ENCODE measurements at regions not wholly inside any gene's neighbourhood (a gene's known extent, or its start where the extent isn't known, plus 50 kb on each side); places are given as distances from the start of the nearest gene placed in this dataset.
"Not testable (repeated sequence)": the region's sequence is repeated elsewhere in the genome, so short reads cannot be mapped to it uniquely, and the experiment has no call there.

GRCh38 chr6:80793411-80793810, 686.9 kb downstream of the BCKDHB start:
- DNase-seq (ENCODE audit: low read depth), result no peak
- Histone ChIP-seq H3K4me3 (ENCODE audit: low read depth, low read length) (no peak overlapping the region), H3K27me3 (ENCODE audit: control insufficient read depth, insufficient read depth, low read length) (no peaks in the 10 kb centered on the region), H3K36me3 (ENCODE audit: control insufficient read depth, insufficient read depth, low read length) (no peaks in the 10 kb centered on the region)
- TF ChIP-seq CTCF (IDR thresholded peaks at IDR 0.05; ENCODE audit: insufficient read depth, low read length, poor library complexity, severe bottlenecking), result no peak

- no peak overlapping the region for H3K4me3 ChIP-seq (ENCODE audit: low read depth, low read length)
- H3K27me3 ChIP-seq (ENCODE audit: control insufficient read depth, insufficient read depth, low read length), result no peaks in the 10 kb centered on the region
- DNase-seq (ENCODE audit: low read depth), result no peak
- H3K36me3 ChIP-seq (ENCODE audit: control insufficient read depth, insufficient read depth, low read length), result no peaks in the 10 kb centered on the region
- TF ChIP-seq CTCF (IDR thresholded peaks at IDR 0.05; ENCODE audit: insufficient read depth, low read length, poor library complexity, severe bottlenecking), result no peak
Measured at GRCh38 chr6:80792151-80792550, 685.7 kb downstream of the BCKDHB start.

- no peak for DNase-seq (ENCODE audit: low read depth)
- no peak overlapping the region for H3K4me3 ChIP-seq (ENCODE audit: low read depth, low read length)
- no peaks in the 10 kb centered on the region for H3K27me3 ChIP-seq (ENCODE audit: control insufficient read depth, insufficient read depth, low read length)
- H3K36me3 ChIP-seq (ENCODE audit: control insufficient read depth, insufficient read depth, low read length), result no peaks in the 10 kb centered on the region
- no peak for TF ChIP-seq CTCF (IDR thresholded peaks at IDR 0.05; ENCODE audit: insufficient read depth, low read length, poor library complexity, severe bottlenecking)
Measured at GRCh38 chr6:80789912-80790570, 683.6 kb downstream of the BCKDHB start.

GRCh38 chr6:80783271-80783670, 676.8 kb downstream of the BCKDHB start:
- H3K4me3 ChIP-seq (ENCODE audit: low read depth, low read length); DNase-seq (ENCODE audit: low read depth); H3K27me3 ChIP-seq (ENCODE audit: control insufficient read depth, insufficient read depth, low read length); H3K36me3 ChIP-seq (ENCODE audit: control insufficient read depth, insufficient read depth, low read length): not testable (repeated sequence)

- no peak for TF ChIP-seq CTCF (IDR thresholded peaks at IDR 0.05; ENCODE audit: insufficient read depth, low read length, poor library complexity, severe bottlenecking)
- no peaks in the 10 kb centered on the region for H3K27me3 ChIP-seq (ENCODE audit: control insufficient read depth, insufficient read depth, low read length)
- peak; percentile 0 for DNase-seq (ENCODE audit: low read depth)
Measured at GRCh38 chr6:80771941-80772340, 665.5 kb downstream of the BCKDHB start.

GRCh38 chr6:80769106-80769505, 662.6 kb downstream of the BCKDHB start:
- Histone ChIP-seq H3K4me3 (ENCODE audit: low read depth, low read length) (no peak overlapping the region), H3K36me3 (ENCODE audit: control insufficient read depth, insufficient read depth, low read length) (no peaks in the 10 kb centered on the region), H3K27me3 (ENCODE audit: control insufficient read depth, insufficient read depth, low read length) (no peaks in the 10 kb centered on the region)
- no peak for DNase-seq (ENCODE audit: low read depth)
- TF ChIP-seq CTCF (IDR thresholded peaks at IDR 0.05; ENCODE audit: insufficient read depth, low read length, poor library complexity, severe bottlenecking), result no peak

More at GRCh38 chr6:80771941-80772340, 665.5 kb downstream of the BCKDHB start:
- Histone ChIP-seq H3K36me3 (ENCODE audit: control insufficient read depth, insufficient read depth, low read length) (no peaks in the 10 kb centered on the region), H3K4me3 (ENCODE audit: low read depth, low read length) (no peak overlapping the region)
